H54 (cell line): ENCODE measurements at regions not wholly inside any gene's neighbourhood (a gene's known extent, or its start where the extent isn't known, plus 50 kb on each side); places are given as distances from the start of the nearest gene placed in this dataset.
A peak's percentile ranks its signal among the peaks of the same experiment; 100 is the strongest.
"Not testable (repeated sequence)": the region's sequence is repeated elsewhere in the genome, so short reads cannot be mapped to it uniquely, and the experiment has no call there.

Source experiments
- DNase-seq: peaks from one replicate; pipeline ENCODE4 v3.0.0; 2011; ENCODE audit warnings: low spot score, mixed read lengths; ENCODE audit not compliant: insufficient read length
- FAIRE-seq: peaks from 3 replicates; lab custom pipeline; 2011; peaks lifted over from hg19 to GRCh38; lab: Jason Lieb, UNC
- POLR2A ChIP-seq: IDR thresholded peaks from 2 replicates; pipeline ENCODE4 v1.6.1; 2011; ENCODE audit warnings: low read depth, mild to moderate bottlenecking, low read length

DNA sequence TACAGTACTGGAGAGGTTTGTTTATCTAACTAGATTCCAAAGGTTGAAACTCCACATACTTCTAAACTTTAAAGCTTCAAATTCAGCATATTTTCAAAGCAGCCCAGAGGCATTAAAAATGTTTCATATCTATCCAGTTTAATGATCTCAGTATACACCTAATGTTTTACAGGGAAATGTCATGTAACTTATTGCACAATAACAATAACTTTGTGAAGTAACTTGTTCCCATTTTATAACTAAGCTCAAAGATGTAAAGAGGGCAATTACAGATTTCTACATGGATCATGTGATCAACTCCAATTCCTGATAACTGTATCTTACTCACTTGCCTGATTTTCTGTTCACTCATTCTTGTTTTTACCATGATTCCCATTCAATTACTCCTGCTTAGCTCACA is 610.0 kb downstream of the TAF11L14 start:
- no peak for FAIRE-seq
- DNase-seq: no peak
- no peak for TF ChIP-seq POLR2A

DNA sequence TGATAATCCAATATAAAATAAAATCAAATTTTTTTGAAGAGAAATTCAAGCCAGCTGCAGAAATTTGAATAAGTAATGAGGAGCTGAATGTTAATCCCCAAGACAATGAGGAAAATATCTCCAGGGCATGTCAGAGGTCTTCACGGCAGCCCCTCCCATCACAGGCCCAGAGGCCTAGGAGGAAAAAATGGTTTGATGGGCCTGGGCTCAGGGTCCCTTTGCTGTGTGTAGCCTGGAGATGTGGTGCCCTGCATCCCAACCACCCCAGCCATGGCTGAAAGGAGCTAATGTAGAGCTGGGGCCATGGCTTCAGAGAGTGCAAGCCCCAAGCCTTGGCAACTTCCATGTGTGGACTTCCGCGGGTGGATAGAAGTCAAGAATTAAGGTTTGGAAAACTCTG is 618.3 kb downstream of the TAF11L14 start:
- no peak for TF ChIP-seq POLR2A

DNA sequence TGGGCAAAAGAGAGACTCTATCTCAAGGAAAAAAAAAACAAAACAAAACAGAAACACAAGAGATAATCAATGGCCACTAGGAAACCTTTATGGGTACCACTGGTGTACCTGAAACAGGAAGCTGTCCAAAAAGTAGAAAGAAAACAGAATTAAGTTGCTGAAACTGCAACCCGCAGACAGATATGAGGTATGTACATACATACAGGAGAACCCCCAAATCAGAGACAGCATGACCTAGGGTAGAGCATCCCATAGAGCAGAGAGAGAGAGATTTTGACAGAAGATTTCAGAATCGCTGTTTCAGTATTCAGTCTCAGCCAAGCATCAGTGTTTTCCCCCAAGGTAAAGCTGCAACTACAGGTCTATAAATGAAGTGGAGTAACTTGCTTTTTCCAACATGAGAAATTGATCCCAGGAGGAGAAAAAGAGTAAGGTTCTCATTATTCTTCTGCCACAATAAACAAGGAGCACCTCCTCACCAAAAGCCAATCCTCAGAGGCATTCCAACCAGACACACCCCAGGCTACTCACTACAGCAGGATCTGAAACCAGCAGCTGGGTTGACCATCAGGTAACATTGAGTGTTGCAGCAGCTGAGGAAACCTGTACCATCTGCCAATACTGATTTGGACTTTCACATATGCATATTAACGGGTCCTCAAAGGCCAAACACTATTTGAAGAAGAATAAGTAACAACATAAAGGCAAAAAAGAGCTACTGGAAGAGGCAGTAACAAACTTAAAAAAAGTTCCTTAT is 630.0 kb downstream of the TAF11L14 start:
- no peak for DNase-seq
- FAIRE-seq: no peak
- TF ChIP-seq POLR2A: no peak

More for the DNA sequence above, 618.3 kb downstream of the TAF11L14 start:
- DNase-seq: no peak
- FAIRE-seq: no peak

DNA sequence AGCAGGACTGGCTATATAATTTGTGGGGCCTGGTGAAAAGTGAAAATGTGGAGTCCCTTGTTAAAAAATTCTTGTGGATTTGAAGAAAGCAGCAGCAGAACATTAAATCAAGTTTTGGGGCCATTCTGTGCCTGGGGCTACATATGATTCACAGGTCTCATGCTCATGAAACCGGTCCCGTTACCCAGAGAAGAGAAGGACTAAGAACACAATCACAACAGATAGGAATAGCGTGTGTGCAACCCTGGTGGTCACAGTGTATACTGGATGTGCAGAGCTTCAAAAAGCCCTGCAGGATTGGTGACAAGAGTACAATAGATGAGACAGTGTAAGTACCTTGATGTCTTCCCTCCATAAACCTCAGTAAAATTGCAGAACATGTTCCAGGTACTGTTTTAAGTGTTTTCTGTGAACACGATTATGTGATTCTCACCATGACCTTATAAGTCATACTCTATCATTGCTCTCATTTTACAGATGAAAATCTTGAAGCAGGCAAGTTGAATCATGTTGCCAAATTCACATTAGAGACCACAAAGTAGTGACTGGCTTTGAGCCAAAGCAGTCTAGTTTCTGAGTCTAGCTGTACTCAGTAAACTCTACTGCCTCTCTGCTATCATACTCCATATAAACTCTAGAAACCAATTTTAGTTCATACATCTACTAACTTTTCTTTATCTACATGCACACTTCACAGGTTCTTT is 636.5 kb downstream of the TAF11L14 start:
- no peak for TF ChIP-seq POLR2A
- no peak for DNase-seq
- no peak for FAIRE-seq

DNA sequence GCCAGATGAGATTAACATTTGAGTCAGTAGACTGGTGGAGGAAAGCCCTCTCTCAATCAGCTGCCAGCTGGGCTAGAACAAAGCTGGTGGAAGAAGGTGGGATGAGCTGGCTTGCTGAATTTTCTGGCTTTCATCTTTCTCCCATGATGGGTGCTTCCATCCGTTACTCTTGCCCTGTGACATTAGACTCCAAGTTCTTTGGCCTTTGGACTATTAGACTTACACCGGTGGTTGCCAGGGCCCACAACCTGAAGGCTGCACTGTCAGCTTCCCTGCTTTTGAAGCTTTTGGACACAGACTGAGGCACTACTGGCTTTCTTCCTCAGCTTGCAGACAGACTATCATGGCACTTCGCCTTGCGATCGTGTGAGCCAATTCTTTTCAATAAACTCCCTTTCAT is 642.7 kb downstream of the TAF11L14 start:
- FAIRE-seq (no peak), DNase-seq (no peak)
- TF ChIP-seq POLR2A: no peak

DNA sequence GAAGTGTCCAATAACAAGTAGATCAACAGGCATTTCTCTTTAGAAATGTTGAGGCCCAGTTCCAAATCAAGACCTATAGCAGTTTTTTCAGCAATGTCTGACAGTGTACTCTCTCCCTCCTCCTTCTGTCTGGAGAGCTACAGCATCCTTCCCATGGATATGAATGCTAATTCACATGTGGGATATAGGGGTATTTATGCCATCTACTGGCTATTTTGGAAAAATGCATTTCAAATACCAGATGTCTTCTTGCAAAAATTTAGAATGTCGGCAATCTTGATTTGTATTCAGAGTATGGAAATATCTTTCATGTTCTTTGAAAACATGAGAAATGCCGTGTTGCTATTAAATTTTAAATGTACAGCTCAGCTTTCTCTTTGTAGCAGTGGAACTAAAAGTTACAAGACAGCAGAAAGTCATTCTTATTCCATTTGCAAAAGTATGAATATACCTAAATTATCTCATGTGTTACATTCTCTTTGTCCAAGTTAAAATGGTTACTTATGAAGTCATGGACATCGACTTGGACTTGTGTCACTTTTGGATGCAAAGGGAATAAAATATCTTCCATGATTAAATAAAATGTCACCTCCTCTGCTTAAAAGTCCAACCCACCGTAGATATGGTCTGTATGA is 647.8 kb downstream of the TAF11L14 start:
- FAIRE-seq: peak; percentile 91
- DNase-seq: peak; percentile 15
- no peak for TF ChIP-seq POLR2A

DNA sequence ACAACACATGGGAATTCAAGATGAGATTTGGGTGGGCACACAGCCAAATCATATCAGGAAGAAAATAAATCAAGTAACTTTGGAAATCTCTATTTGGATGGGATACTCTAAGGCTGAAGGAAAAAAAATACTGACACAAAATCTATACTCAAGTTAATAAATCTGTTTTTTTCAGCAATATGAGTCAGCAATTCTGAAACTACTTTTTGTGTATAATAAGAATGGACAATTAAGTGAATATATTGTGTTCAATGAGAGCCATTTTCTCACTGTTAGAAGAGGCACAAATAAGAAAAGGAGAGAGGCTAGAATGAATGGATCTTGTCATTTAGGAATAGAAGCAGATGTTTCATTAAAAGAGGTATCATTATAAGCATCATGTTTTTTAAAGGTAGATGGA is 651.0 kb downstream of the TAF11L14 start:
- no peak for FAIRE-seq
- no peak for DNase-seq
- TF ChIP-seq POLR2A: no peak

DNA sequence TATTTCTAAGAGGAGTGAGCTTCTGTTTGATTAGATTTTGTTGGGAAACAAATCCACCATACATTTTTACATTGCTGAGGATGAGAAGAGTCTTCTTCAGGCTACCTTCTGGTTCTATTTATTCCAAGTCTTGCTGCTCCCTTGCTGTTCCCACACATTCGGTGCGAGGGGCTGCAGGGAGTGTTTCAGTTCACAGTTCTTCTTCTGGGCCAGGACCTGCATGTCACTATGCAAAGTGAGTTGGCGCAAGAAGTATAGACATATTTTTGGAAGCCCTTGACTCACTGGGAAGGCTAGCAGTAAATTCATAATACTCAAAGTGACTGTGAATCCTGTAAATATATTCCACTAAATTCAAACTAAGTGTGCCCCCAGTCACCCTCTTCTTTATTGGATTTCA is 657.9 kb downstream of the TAF11L14 start:
- no peak for TF ChIP-seq POLR2A
- DNase-seq (no peak), FAIRE-seq (no peak)

DNA sequence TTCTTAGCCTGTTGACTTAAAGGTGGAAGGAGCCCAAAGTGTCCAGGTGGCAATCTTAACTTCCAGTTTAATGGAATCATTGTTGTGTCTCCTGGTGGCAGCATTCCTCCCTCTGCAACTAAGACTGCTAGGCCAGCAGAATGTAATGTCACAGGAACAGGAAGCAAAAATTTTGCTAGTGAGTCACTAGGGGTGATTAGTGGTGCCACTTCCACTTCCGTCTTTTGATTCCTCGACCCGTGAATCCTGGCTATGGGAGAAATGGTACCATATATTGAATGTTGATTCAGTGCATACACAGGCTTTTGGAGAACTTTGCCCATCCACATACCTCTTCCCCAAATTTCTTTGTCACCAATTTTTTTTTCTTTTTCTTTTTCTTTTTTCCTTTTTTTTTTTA is 661.4 kb downstream of the TAF11L14 start:
- FAIRE-seq, DNase-seq: not testable (repeated sequence)

DNA sequence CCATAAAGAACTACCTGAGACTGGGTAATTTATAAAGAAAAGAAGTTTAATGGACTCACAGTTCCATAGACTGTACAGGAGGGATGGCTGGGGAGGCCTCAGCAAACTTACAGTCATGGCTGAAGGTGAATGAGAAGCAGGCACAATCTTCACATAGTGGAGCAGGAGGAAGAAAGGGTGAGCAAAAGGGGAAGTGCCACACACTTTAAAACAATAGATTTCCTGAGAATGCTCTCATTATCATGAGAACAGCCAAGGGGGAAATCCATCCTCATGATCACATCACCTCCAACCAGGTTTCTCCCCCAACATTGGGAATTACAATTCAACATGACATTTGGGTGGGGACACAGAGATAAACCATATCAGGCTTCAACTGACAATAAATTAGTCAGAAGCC is 664.9 kb downstream of the TAF11L14 start:
- no peak for TF ChIP-seq POLR2A
- DNase-seq (no peak), FAIRE-seq (no peak)

DNA sequence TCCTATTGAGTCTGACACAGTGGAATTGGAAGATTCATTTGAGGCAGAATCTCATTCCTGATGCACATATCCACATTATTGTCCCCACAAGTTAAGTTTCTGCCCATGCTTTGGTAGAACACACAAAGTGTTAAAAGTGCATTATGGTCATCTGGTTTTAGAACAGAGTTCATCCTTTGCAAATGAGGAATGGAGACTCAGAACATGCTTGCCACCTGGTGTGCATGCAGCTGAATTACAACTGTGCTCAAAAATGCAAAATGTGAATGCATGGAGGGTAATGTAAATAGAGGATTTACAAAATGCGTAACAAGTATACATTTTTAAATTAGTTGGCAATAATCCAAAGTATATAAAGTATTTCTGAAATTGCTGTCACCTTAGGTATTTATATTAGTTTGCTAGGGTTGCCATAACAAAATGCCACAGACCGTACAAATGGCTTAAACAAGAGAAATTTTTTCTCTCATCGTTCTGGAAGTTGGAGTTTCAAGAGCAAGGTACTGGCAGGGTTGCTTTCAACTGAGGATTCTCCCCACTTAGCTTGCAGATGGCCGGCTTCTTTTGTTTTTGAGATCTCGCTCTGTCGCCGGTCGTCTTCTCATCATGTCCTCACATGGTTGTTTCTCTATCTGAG is 671.1 kb downstream of the TAF11L14 start:
- DNase-seq (peak; percentile 43), FAIRE-seq (peak; percentile 97)
- no peak for TF ChIP-seq POLR2A

DNA sequence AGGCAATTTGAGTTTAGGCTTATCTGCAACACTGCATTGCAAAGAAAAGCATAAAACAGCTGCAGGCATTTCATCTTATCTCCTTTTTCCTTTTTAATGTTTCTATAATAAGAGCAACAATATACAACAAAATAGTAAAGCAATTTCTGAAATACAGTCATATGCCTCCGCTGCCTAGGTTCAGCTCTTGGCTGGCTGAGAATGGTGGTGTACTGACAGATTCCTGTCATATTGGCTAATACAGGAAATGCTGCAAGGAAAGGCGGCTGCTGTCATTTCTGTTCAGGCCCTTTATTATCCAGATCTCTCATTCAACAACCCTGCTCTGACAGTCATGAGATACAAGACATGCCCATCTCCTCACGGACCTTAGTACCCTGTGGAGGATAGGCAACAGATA is 677.0 kb downstream of the TAF11L14 start:
- DNase-seq: no peak
- FAIRE-seq: no peak
- no peak for TF ChIP-seq POLR2A

DNA sequence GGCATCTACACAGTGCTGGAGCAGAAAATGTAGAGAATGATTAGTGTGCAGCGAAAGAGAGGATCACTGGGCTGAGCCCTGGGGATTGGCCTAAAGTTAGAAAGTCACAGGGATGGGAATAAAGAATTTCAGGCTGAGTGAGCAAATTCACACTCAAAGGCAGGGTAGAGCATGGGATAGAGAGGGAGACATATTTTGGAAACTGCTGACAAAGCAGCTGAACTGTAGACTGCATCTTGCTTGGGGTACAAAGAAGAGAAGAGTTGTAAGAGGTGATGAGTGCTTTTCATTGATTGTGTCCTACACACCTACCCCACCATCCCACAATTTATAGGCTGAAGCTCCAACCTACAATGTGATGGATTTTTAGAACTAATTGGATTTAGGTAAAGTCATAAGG is 677.8 kb downstream of the TAF11L14 start:
- no peak for TF ChIP-seq POLR2A
- DNase-seq (no peak), FAIRE-seq (no peak)

DNA sequence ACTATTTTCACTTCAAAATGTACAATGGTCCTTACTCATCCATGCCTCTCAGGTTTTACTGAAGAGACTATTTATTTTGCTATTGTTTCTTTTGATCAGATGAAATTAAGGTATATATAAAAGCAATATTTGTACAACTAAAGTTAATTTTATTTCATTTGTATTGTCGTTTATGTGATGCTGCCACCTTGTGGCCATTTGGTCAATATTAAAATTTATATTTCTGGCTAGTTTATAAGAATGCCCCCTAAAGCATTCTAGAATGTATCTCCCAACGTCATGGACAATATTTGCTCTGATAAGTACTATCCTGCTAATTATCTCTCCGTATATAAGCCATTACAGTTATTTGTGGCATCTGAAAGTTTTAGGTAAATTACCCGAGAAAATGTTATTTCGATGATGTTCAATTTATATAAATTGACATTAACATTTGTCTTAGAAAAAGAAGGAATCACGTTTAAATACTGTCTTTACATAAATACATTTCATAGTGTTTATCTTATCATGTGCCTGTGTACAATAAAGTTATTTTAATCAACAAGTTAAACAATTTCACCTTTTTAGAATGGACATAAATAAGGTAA is 680.0 kb downstream of the TAF11L14 start:
- DNase-seq (peak; percentile 15), FAIRE-seq (no peak)
- no peak for TF ChIP-seq POLR2A
